Suppressor macrophage treated with lipopolysaccharide for 4 hours (primary cell): ENCODE measurements at regions not wholly inside any gene's neighbourhood (a gene's known extent, or its start where the extent isn't known, plus 50 kb on each side); places are given as distances from the start of the nearest gene placed in this dataset.
"Not testable (repeated sequence)": the region's sequence is repeated elsewhere in the genome, so short reads cannot be mapped to it uniquely, and the experiment has no call there.

Source experiments
- DNase-seq: peaks from one replicate; pipeline ENCODE4 v3.0.0-alpha.2; 2020

- no peak for DNase-seq
Measured at GRCh38 chr10:93222211-93222754, 148.6 kb downstream of the CYP26A1 start.

GRCh38 chr10:93222876-93223275 is 149.2 kb downstream of the CYP26A1 start:
- DNase-seq, result no peak

- DNase-seq, result no peak
Measured at GRCh38 chr10:93223336-93223735, 149.6 kb downstream of the CYP26A1 start.

GRCh38 chr10:93224005-93224779 is 150.5 kb downstream of the CYP26A1 start:
- DNase-seq, result peak; percentile 41

- DNase-seq, result no peak
Measured at GRCh38 chr10:93225938-93226337, 152.2 kb downstream of the CYP26A1 start.

- DNase-seq, result no peak
Measured at GRCh38 chr10:93226619-93227018, 152.9 kb downstream of the CYP26A1 start.

GRCh38 chr10:93230596-93230995 is 156.9 kb downstream of the CYP26A1 start:
- not testable (repeated sequence) for DNase-seq

GRCh38 chr10:93232159-93232558 is 158.5 kb downstream of the CYP26A1 start:
- DNase-seq, result not testable (repeated sequence)

- DNase-seq, result not testable (repeated sequence)
Measured at GRCh38 chr10:93234940-93235339, 161.2 kb downstream of the CYP26A1 start.

GRCh38 chr10:93235686-93236085 is 162.0 kb downstream of the CYP26A1 start:
- no peak for DNase-seq

GRCh38 chr10:93236393-93237040 is 162.8 kb downstream of the CYP26A1 start:
- no peak for DNase-seq

- no peak for DNase-seq
Measured at GRCh38 chr10:93245147-93245546, 171.5 kb downstream of the CYP26A1 start.

GRCh38 chr10:93245779-93246178 is 172.1 kb downstream of the CYP26A1 start:
- no peak for DNase-seq

GRCh38 chr10:93248583-93249227 is 175.0 kb downstream of the CYP26A1 start:
- DNase-seq, result no peak

- no peak for DNase-seq
Measured at GRCh38 chr10:93250010-93250409, 176.3 kb downstream of the CYP26A1 start.

GRCh38 chr10:93254180-93254853 is 180.6 kb downstream of the CYP26A1 start:
- no peak for DNase-seq

- peak; percentile 6 for DNase-seq
Measured at GRCh38 chr10:93255546-93255945, 181.9 kb downstream of the CYP26A1 start.
